ENCODE measurements at regions not wholly inside any gene's neighbourhood (a gene's known extent, or its start where the extent isn't known, plus 50 kb on each side); places are given as distances from the start of the nearest gene placed in this dataset.
A peak's percentile ranks its signal among the peaks of the same experiment; 100 is the strongest.

- Histone ChIP-seq H4K8ac (ENCODE audit: low read depth, low read length) (no peak overlapping the region), H2BK120ac (ENCODE audit: low read depth, low read length) (no peak overlapping the region), H3K4ac (ENCODE audit: low read length) (no peak overlapping the region), H3K4me3 (ENCODE audit: low read length in 2 of 2) (no peak overlapping the region), H3K9me3 (replicated peaks in 1 of 2; ENCODE audit: control insufficient read depth in 2 of 2, insufficient read depth in 1 of 2, low read depth in 1 of 2, low read length in 2 of 2) (no peaks in the 10 kb centered on the region), H3K36me3 (replicated peaks in 1 of 2; ENCODE audit: control insufficient read depth in 2 of 2, insufficient read depth in 2 of 2, low read length in 2 of 2) (no peaks in the 10 kb centered on the region), H3K79me1 (ENCODE audit: low read depth, low read length) (no peaks in the 10 kb centered on the region), H2AK5ac (ENCODE audit: low read depth, low read length) (no peak overlapping the region), H3K4me2 (ENCODE audit: insufficient read depth, low read length, poor library complexity, severe bottlenecking) (no peak overlapping the region), H3K27me3 (ENCODE audit: control insufficient read depth in 3 of 3, insufficient read depth in 3 of 3, low read depth in 1 of 3, low read length in 3 of 3) (no peaks in the 10 kb centered on the region), H4K91ac (ENCODE audit: low read depth, low read length, poor library complexity) (no peak overlapping the region), H3K27ac (replicated peaks; ENCODE audit: low read length) (no peak overlapping the region), H2AFZ (ENCODE audit: low read length) (no peak overlapping the region), H3K23ac (ENCODE audit: low read depth, low read length, poor library complexity) (no peak overlapping the region), H2BK15ac (ENCODE audit: low read length) (no peak overlapping the region), H3K4me1 (ENCODE audit: control insufficient read depth in 2 of 2, insufficient read depth in 1 of 2, low read depth in 1 of 2, low read length in 2 of 2) (peaks cover 7 to 14% of the 10 kb centered on the region in 2 donors), H3K14ac (ENCODE audit: low read length) (no peak overlapping the region), H2BK12ac (ENCODE audit: low read length) (no peak overlapping the region), H3K9ac (ENCODE audit: low read depth, low read length, poor library complexity) (no peak overlapping the region), H2BK5ac (ENCODE audit: low read length) (no peak overlapping the region), H3K18ac (ENCODE audit: low read length) (peak overlapping the region; percentile 19)
- no CpG with 5 or more reads among the region's 5 CpGs for WGBS, 2 donors (ENCODE audit: extremely low coverage in 2 of 2, insufficient read length in 2 of 2, insufficient replicate concordance in 1 of 2)
- no peak for DNase-seq (ENCODE audit: low spot score)
Measured at GRCh38 chr13:23504180-23504579, 66.0 kb upstream of the TNFRSF19 start.

GRCh38 chr13:23505007-23505406 lies 65.2 kb upstream of the TNFRSF19 start:
- Histone ChIP-seq H2BK5ac (ENCODE audit: low read length) (no peak overlapping the region), H3K18ac (ENCODE audit: low read length) (no peak overlapping the region), H2BK120ac (ENCODE audit: low read depth, low read length) (no peak overlapping the region), H2BK12ac (ENCODE audit: low read length) (no peak overlapping the region), H3K9me3 (replicated peaks in 1 of 2; ENCODE audit: control insufficient read depth in 2 of 2, insufficient read depth in 1 of 2, low read depth in 1 of 2, low read length in 2 of 2) (no peaks in the 10 kb centered on the region), H3K79me1 (ENCODE audit: low read depth, low read length) (no peaks in the 10 kb centered on the region), H3K4me3 (ENCODE audit: low read length in 2 of 2) (no peak overlapping the region), H2AFZ (ENCODE audit: low read length) (no peak overlapping the region), H3K4me2 (ENCODE audit: insufficient read depth, low read length, poor library complexity, severe bottlenecking) (no peak overlapping the region), H4K8ac (ENCODE audit: low read depth, low read length) (no peak overlapping the region), H3K36me3 (replicated peaks in 1 of 2; ENCODE audit: control insufficient read depth in 2 of 2, insufficient read depth in 2 of 2, low read length in 2 of 2) (no peaks in the 10 kb centered on the region), H3K27ac (replicated peaks; ENCODE audit: low read length) (no peak overlapping the region), H3K9ac (ENCODE audit: low read depth, low read length, poor library complexity) (no peak overlapping the region), H3K4me1 (ENCODE audit: control insufficient read depth in 2 of 2, insufficient read depth in 1 of 2, low read depth in 1 of 2, low read length in 2 of 2) (peaks cover 9 to 14% of the 10 kb centered on the region in 2 donors), H2AK5ac (ENCODE audit: low read depth, low read length) (no peak overlapping the region), H3K14ac (ENCODE audit: low read length) (no peak overlapping the region), H3K4ac (ENCODE audit: low read length) (no peak overlapping the region), H3K27me3 (ENCODE audit: control insufficient read depth in 3 of 3, insufficient read depth in 3 of 3, low read depth in 1 of 3, low read length in 3 of 3) (no peaks in the 10 kb centered on the region), H4K91ac (ENCODE audit: low read depth, low read length, poor library complexity) (no peak overlapping the region), H2BK15ac (ENCODE audit: low read length) (no peak overlapping the region), H3K23ac (ENCODE audit: low read depth, low read length, poor library complexity) (no peak overlapping the region)
- no peak for DNase-seq (ENCODE audit: low spot score)
- no CpG with 5 or more reads among the region's 8 CpGs for WGBS, 2 donors (ENCODE audit: extremely low coverage in 2 of 2, insufficient read length in 2 of 2, insufficient replicate concordance in 1 of 2)

GRCh38 chr13:23506071-23506806 lies 64.0 kb upstream of the TNFRSF19 start:
- Histone ChIP-seq H4K8ac (ENCODE audit: low read depth, low read length) (no peak overlapping the region), H4K91ac (ENCODE audit: low read depth, low read length, poor library complexity) (no peak overlapping the region), H2BK120ac (ENCODE audit: low read depth, low read length) (no peak overlapping the region), H2BK12ac (ENCODE audit: low read length) (no peak overlapping the region), H2BK5ac (ENCODE audit: low read length) (no peak overlapping the region), H3K36me3 (replicated peaks in 1 of 2; ENCODE audit: control insufficient read depth in 2 of 2, insufficient read depth in 2 of 2, low read length in 2 of 2) (no peaks in the 10 kb centered on the region), H3K27ac (replicated peaks; ENCODE audit: low read length) (no peak overlapping the region), H3K4me1 (ENCODE audit: control insufficient read depth in 2 of 2, insufficient read depth in 1 of 2, low read depth in 1 of 2, low read length in 2 of 2) (peaks cover 11 to 14% of the 10 kb centered on the region in 2 donors), H3K9me3 (replicated peaks in 1 of 2; ENCODE audit: control insufficient read depth in 2 of 2, insufficient read depth in 1 of 2, low read depth in 1 of 2, low read length in 2 of 2) (no peaks in the 10 kb centered on the region), H2AK5ac (ENCODE audit: low read depth, low read length) (no peak overlapping the region), H3K23ac (ENCODE audit: low read depth, low read length, poor library complexity) (no peak overlapping the region), H3K4me2 (ENCODE audit: insufficient read depth, low read length, poor library complexity, severe bottlenecking) (no peak overlapping the region), H3K79me1 (ENCODE audit: low read depth, low read length) (no peaks in the 10 kb centered on the region), H2BK15ac (ENCODE audit: low read length) (no peak overlapping the region), H3K27me3 (ENCODE audit: control insufficient read depth in 3 of 3, insufficient read depth in 3 of 3, low read depth in 1 of 3, low read length in 3 of 3) (no peaks in the 10 kb centered on the region), H3K9ac (ENCODE audit: low read depth, low read length, poor library complexity) (no peak overlapping the region), H3K14ac (ENCODE audit: low read length) (no peak overlapping the region), H3K4me3 (ENCODE audit: low read length in 2 of 2) (no peak overlapping the region), H3K4ac (ENCODE audit: low read length) (no peak overlapping the region), H3K18ac (ENCODE audit: low read length) (no peak overlapping the region), H2AFZ (ENCODE audit: low read length) (peak overlapping the region; percentile 30)
- no CpG with 5 or more reads among the region's 8 CpGs for WGBS, 2 donors (ENCODE audit: extremely low coverage in 2 of 2, insufficient read length in 2 of 2, insufficient replicate concordance in 1 of 2)
- no peak for DNase-seq (ENCODE audit: low spot score)

GRCh38 chr13:23506807-23507291 lies 63.4 kb upstream of the TNFRSF19 start:
- H4K91ac ChIP-seq (ENCODE audit: low read depth, low read length, poor library complexity): no peak overlapping the region
- H3K36me3 ChIP-seq (replicated peaks in 1 of 2; ENCODE audit: control insufficient read depth in 2 of 2, insufficient read depth in 2 of 2, low read length in 2 of 2): no peaks in the 10 kb centered on the region
- no peak overlapping the region for H2BK12ac ChIP-seq (ENCODE audit: low read length)
- H3K27ac ChIP-seq (replicated peaks; ENCODE audit: low read length): no peak overlapping the region
- H3K4ac ChIP-seq (ENCODE audit: low read length): no peak overlapping the region
- H3K18ac ChIP-seq (ENCODE audit: low read length): no peak overlapping the region
- no peaks in the 10 kb centered on the region for H3K27me3 ChIP-seq (ENCODE audit: control insufficient read depth in 3 of 3, insufficient read depth in 3 of 3, low read depth in 1 of 3, low read length in 3 of 3)
- no peak overlapping the region for H3K4me3 ChIP-seq (ENCODE audit: low read length in 2 of 2)
- no peak overlapping the region for H2BK15ac ChIP-seq (ENCODE audit: low read length)
- H3K23ac ChIP-seq (ENCODE audit: low read depth, low read length, poor library complexity): no peak overlapping the region
- no CpG with 5 or more reads among the region's 11 CpGs for WGBS, 2 donors (ENCODE audit: extremely low coverage in 2 of 2, insufficient read length in 2 of 2, insufficient replicate concordance in 1 of 2)
- no peak overlapping the region for H2AK5ac ChIP-seq (ENCODE audit: low read depth, low read length)
- H4K8ac ChIP-seq (ENCODE audit: low read depth, low read length): no peak overlapping the region
- H2BK120ac ChIP-seq (ENCODE audit: low read depth, low read length): no peak overlapping the region
- no peak overlapping the region for H3K4me2 ChIP-seq (ENCODE audit: insufficient read depth, low read length, poor library complexity, severe bottlenecking)
- H3K9ac ChIP-seq (ENCODE audit: low read depth, low read length, poor library complexity): no peak overlapping the region
- peak overlapping the region; percentile 30 for H2AFZ ChIP-seq (ENCODE audit: low read length)
- no peaks in the 10 kb centered on the region for H3K9me3 ChIP-seq (replicated peaks in 1 of 2; ENCODE audit: control insufficient read depth in 2 of 2, insufficient read depth in 1 of 2, low read depth in 1 of 2, low read length in 2 of 2)
- DNase-seq (ENCODE audit: low spot score): no peak
- peaks cover 12 to 14% of the 10 kb centered on the region in 2 donors for H3K4me1 ChIP-seq (ENCODE audit: control insufficient read depth in 2 of 2, insufficient read depth in 1 of 2, low read depth in 1 of 2, low read length in 2 of 2)
- H2BK5ac ChIP-seq (ENCODE audit: low read length): no peak overlapping the region
- no peak overlapping the region for H3K14ac ChIP-seq (ENCODE audit: low read length)
- H3K79me1 ChIP-seq (ENCODE audit: low read depth, low read length): no peaks in the 10 kb centered on the region

All from neuronal stem cell (in vitro differentiated cells).